ENCODE measurements at regions not wholly inside any gene's neighbourhood (a gene's known extent, or its start where the extent isn't known, plus 50 kb on each side); places are given as distances from the start of the nearest gene placed in this dataset.

GRCh38 chr18:57889841-57890240 is 86.7 kb upstream of the ATP8B1 start:
- no peaks in the 10 kb centered on the region for H3K4me1 ChIP-seq
- H3K27me3 ChIP-seq, result no peaks in the 10 kb centered on the region
- intact Hi-C loops (cut with DNase I), result no loop called here
- H3K4me3 ChIP-seq, result no peak overlapping the region
- no peak for DNase-seq
- TF ChIP-seq CTCF (IDR thresholded peaks at IDR 0.05), result no peak
- no peak for TF ChIP-seq POLR2A (IDR thresholded peaks at IDR 0.05)
- no peak for TF ChIP-seq POLR2AphosphoS5 (IDR thresholded peaks at IDR 0.05)
- no peaks in the 10 kb centered on the region for H3K9me3 ChIP-seq
- H3K27ac ChIP-seq, result no peak overlapping the region
- 93 to 98% methylated on average over 1 of the region's 1 CpG for WGBS, 2 donors
- no peaks in the 10 kb centered on the region for H3K36me3 ChIP-seq

GRCh38 chr18:57887543-57888383 is 84.6 kb upstream of the ATP8B1 start:
- intact Hi-C loops (cut with DNase I), result no loop called here
- Histone ChIP-seq H3K27ac (no peak overlapping the region), H3K36me3 (no peaks in the 10 kb centered on the region), H3K9me3 (no peaks in the 10 kb centered on the region), H3K4me1 (no peaks in the 10 kb centered on the region), H3K27me3 (no peaks in the 10 kb centered on the region), H3K4me3 (no peak overlapping the region)
- TF ChIP-seq EP300 (IDR thresholded peaks at IDR 0.05) (no peak), CTCF (IDR thresholded peaks at IDR 0.05) (no peak), POLR2A (IDR thresholded peaks at IDR 0.05) (no peak), POLR2AphosphoS5 (IDR thresholded peaks at IDR 0.05) (no peak)
- no peak for DNase-seq
- WGBS, 2 donors, result 86 to 90% methylated on average over 9 of the region's 9 CpGs

GRCh38 chr18:57885931-57886330 is 82.8 kb upstream of the ATP8B1 start:
- no peaks in the 10 kb centered on the region for H3K4me1 ChIP-seq
- WGBS, 2 donors, result 57 to 69% methylated on average over 1 of the region's 1 CpG
- no peaks in the 10 kb centered on the region for H3K9me3 ChIP-seq
- no peak overlapping the region for H3K4me3 ChIP-seq
- TF ChIP-seq EP300 (IDR thresholded peaks at IDR 0.05) (no peak), CTCF (IDR thresholded peaks at IDR 0.05) (no peak), POLR2A (IDR thresholded peaks at IDR 0.05) (no peak), POLR2AphosphoS5 (IDR thresholded peaks at IDR 0.05) (no peak)
- no peak for DNase-seq
- intact Hi-C loops (cut with DNase I), result no loop called here
- H3K27me3 ChIP-seq, result no peaks in the 10 kb centered on the region
- no peaks in the 10 kb centered on the region for H3K36me3 ChIP-seq
- no peak overlapping the region for H3K27ac ChIP-seq

GRCh38 chr18:57882465-57882864 is 79.3 kb upstream of the ATP8B1 start:
- H3K4me1 ChIP-seq, result no peaks in the 10 kb centered on the region
- intact Hi-C loops (cut with DNase I), result loop anchor here (5.0 kb wide), 4 partner anchors 160 to 880 kb away; partner anchors contain the start of gene NEDD4L
- H3K4me3 ChIP-seq, result no peak overlapping the region
- no peaks in the 10 kb centered on the region for H3K27me3 ChIP-seq
- TF ChIP-seq EP300 (IDR thresholded peaks at IDR 0.05) (no peak), POLR2A (IDR thresholded peaks at IDR 0.05) (no peak), POLR2AphosphoS5 (IDR thresholded peaks at IDR 0.05) (no peak), CTCF (IDR thresholded peaks at IDR 0.05) (no peak)
- DNase-seq, result no peak
- H3K9me3 ChIP-seq, result peaks cover 0 to 12% (median 0%) of the 10 kb centered on the region in 4 donors
- no peak overlapping the region for H3K27ac ChIP-seq
- WGBS, 2 donors, result 31 to 57% methylated on average over 3 of the region's 3 CpGs
- no peaks in the 10 kb centered on the region for H3K36me3 ChIP-seq

Data from sigmoid colon (tissue), 6 donors.